ENCODE measurements at regions not wholly inside any gene's neighbourhood (a gene's known extent, or its start where the extent isn't known, plus 50 kb on each side); places are given as distances from the start of the nearest gene placed in this dataset.

GRCh38 chr1:188466539-188466938, 1637.8 kb downstream of the PLA2G4A start:
- Histone ChIP-seq H3K4me1 (no peaks in the 10 kb centered on the region), H3K27me3 (no peaks in the 10 kb centered on the region), H3K9me3 (no peaks in the 10 kb centered on the region), H3K27ac (no peak overlapping the region), H3K4me3 (no peak overlapping the region), H3K36me3 (no peaks in the 10 kb centered on the region)
- no peak for TF ChIP-seq POLR2A (IDR thresholded peaks at IDR 0.05)
- TF ChIP-seq CTCF (IDR thresholded peaks at IDR 0.05): no peak
- DNase-seq: no peak
- intact Hi-C loops (cut with DNase I): no loop called here
- WGBS, 2 donors: 51 to 70% methylated on average over 4 of the region's 4 CpGs

GRCh38 chr1:188476606-188477005, 1647.9 kb downstream of the PLA2G4A start:
- TF ChIP-seq POLR2A (IDR thresholded peaks at IDR 0.05) (no peak), CTCF (IDR thresholded peaks at IDR 0.05) (no peak)
- 83 to 94% methylated on average over 1 of the region's 1 CpG for WGBS, 2 donors
- H3K4me3 ChIP-seq: no peak overlapping the region
- H3K27me3 ChIP-seq: no peaks in the 10 kb centered on the region
- H3K9me3 ChIP-seq: no peaks in the 10 kb centered on the region
- intact Hi-C loops (cut with DNase I): no loop called here
- no peak for DNase-seq
- no peak overlapping the region for H3K27ac ChIP-seq
- H3K36me3 ChIP-seq: no peaks in the 10 kb centered on the region
- H3K4me1 ChIP-seq: no peaks in the 10 kb centered on the region

- Histone ChIP-seq H3K27me3 (no peaks in the 10 kb centered on the region), H3K27ac (no peak overlapping the region), H3K36me3 (no peaks in the 10 kb centered on the region), H3K4me1 (no peaks in the 10 kb centered on the region), H3K9me3 (no peaks in the 10 kb centered on the region), H3K4me3 (no peak overlapping the region)
- WGBS, 2 donors: 61 to 63% methylated on average over 5 of the region's 5 CpGs
- intact Hi-C loops (cut with DNase I): no loop called here
- TF ChIP-seq POLR2A (IDR thresholded peaks at IDR 0.05) (no peak), CTCF (IDR thresholded peaks at IDR 0.05) (no peak)
- DNase-seq: no peak
These were observed 1660.8 kb downstream of the PLA2G4A start for GRCh38 chr1:188489336-188490112.

GRCh38 chr1:188496506-188496905, 1667.8 kb downstream of the PLA2G4A start:
- Histone ChIP-seq H3K27ac (no peak overlapping the region), H3K36me3 (no peaks in the 10 kb centered on the region), H3K4me1 (no peaks in the 10 kb centered on the region), H3K9me3 (peaks cover 0 to 7% (median 7%) of the 10 kb centered on the region in 3 donors), H3K4me3 (no peak overlapping the region), H3K27me3 (no peaks in the 10 kb centered on the region)
- no peak for DNase-seq
- WGBS, 2 donors: 86 to 100% methylated on average over 1 of the region's 1 CpG
- intact Hi-C loops (cut with DNase I): no loop called here
- TF ChIP-seq POLR2A (IDR thresholded peaks at IDR 0.05) (no peak), CTCF (IDR thresholded peaks at IDR 0.05) (no peak)

GRCh38 chr1:188497020-188497419, 1668.3 kb downstream of the PLA2G4A start:
- Histone ChIP-seq H3K36me3 (no peaks in the 10 kb centered on the region), H3K27me3 (no peaks in the 10 kb centered on the region), H3K4me3 (no peak overlapping the region), H3K9me3 (peaks cover 0 to 7% (median 7%) of the 10 kb centered on the region in 3 donors), H3K4me1 (no peaks in the 10 kb centered on the region), H3K27ac (no peak overlapping the region)
- WGBS, 2 donors: 64 to 69% methylated on average over 1 of the region's 1 CpG
- DNase-seq: no peak
- TF ChIP-seq POLR2A (IDR thresholded peaks at IDR 0.05) (no peak), CTCF (IDR thresholded peaks at IDR 0.05) (no peak)
- intact Hi-C loops (cut with DNase I): no loop called here

All from esophagus squamous epithelium (tissue), 5 donors.